ENCODE measurements at regions not wholly inside any gene's neighbourhood (a gene's known extent, or its start where the extent isn't known, plus 50 kb on each side); places are given as distances from the start of the nearest gene placed in this dataset.
A peak's percentile ranks its signal among the peaks of the same experiment; 100 is the strongest.

GRCh38 chr5:29214839-29215238, 1978.6 kb upstream of the CDH6 start:
- no peak for DNase-seq (ENCODE audit: low read depth in 1 of 2, low spot score in 1 of 2)
- TF ChIP-seq GABPA (IDR thresholded peaks at IDR 0.05; ENCODE audit: low read depth) (no peak), REST (IDR thresholded peaks at IDR 0.05; ENCODE audit: insufficient replicate concordance, low read depth) (no peak), POLR2AphosphoS5 (IDR thresholded peaks at IDR 0.05; ENCODE audit: low read depth) (no peak), SPI1 (IDR thresholded peaks at IDR 0.05; ENCODE audit: borderline replicate concordance, low read depth) (no peak)
- TF ChIP-seq, protein P1, sequence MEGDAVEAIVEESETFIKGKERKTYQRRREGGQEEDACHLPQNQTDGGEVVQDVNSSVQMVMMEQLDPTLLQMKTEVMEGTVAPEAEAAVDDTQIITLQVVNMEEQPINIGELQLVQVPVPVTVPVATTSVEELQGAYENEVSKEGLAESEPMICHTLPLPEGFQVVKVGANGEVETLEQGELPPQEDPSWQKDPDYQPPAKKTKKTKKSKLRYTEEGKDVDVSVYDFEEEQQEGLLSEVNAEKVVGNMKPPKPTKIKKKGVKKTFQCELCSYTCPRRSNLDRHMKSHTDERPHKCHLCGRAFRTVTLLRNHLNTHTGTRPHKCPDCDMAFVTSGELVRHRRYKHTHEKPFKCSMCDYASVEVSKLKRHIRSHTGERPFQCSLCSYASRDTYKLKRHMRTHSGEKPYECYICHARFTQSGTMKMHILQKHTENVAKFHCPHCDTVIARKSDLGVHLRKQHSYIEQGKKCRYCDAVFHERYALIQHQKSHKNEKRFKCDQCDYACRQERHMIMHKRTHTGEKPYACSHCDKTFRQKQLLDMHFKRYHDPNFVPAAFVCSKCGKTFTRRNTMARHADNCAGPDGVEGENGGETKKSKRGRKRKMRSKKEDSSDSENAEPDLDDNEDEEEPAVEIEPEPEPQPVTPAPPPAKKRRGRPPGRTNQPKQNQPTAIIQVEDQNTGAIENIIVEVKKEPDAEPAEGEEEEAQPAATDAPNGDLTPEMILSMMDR (IDR thresholded peaks at IDR 0.05; ENCODE audit: insufficient read depth, low read length) = no peak
- H3K27ac ChIP-seq (replicated peaks) = no peak overlapping the region
- no peaks in the 10 kb centered on the region for H3K27me3 ChIP-seq (ENCODE audit: insufficient read depth, poor library complexity, severe bottlenecking)
- H3K4me3 ChIP-seq (replicated peaks; ENCODE audit: insufficient read depth, low read length) = no peak overlapping the region

GRCh38 chr5:29213475-29213874, 1980.0 kb upstream of the CDH6 start:
- Histone ChIP-seq H3K27me3 (ENCODE audit: insufficient read depth, poor library complexity, severe bottlenecking) (no peaks in the 10 kb centered on the region), H3K27ac (replicated peaks) (no peak overlapping the region), H3K4me3 (replicated peaks; ENCODE audit: insufficient read depth, low read length) (no peak overlapping the region)
- DNase-seq (ENCODE audit: low read depth in 1 of 2, low spot score in 1 of 2) = no peak
- no peak for TF ChIP-seq REST (IDR thresholded peaks at IDR 0.05; ENCODE audit: insufficient replicate concordance, low read depth)
- no peak for TF ChIP-seq GABPA (IDR thresholded peaks at IDR 0.05; ENCODE audit: low read depth)
- TF ChIP-seq, protein P1 (IDR thresholded peaks at IDR 0.05; ENCODE audit: insufficient read depth, low read length) = no peak
- no peak for TF ChIP-seq SPI1 (IDR thresholded peaks at IDR 0.05; ENCODE audit: borderline replicate concordance, low read depth)
- no peak for TF ChIP-seq POLR2AphosphoS5 (IDR thresholded peaks at IDR 0.05; ENCODE audit: low read depth)

GRCh38 chr5:29208024-29208423, 1985.5 kb upstream of the CDH6 start:
- TF ChIP-seq SPI1 (IDR thresholded peaks at IDR 0.05; ENCODE audit: borderline replicate concordance, low read depth) (peak; percentile 75; the same call in 1 of the 2 replicates), POLR2AphosphoS5 (IDR thresholded peaks at IDR 0.05; ENCODE audit: low read depth) (no peak)
- TF ChIP-seq, protein P1 (IDR thresholded peaks at IDR 0.05; ENCODE audit: insufficient read depth, low read length) = no peak
- DNase-seq (ENCODE audit: low read depth in 1 of 2, low spot score in 1 of 2) = no peak

DNA sequence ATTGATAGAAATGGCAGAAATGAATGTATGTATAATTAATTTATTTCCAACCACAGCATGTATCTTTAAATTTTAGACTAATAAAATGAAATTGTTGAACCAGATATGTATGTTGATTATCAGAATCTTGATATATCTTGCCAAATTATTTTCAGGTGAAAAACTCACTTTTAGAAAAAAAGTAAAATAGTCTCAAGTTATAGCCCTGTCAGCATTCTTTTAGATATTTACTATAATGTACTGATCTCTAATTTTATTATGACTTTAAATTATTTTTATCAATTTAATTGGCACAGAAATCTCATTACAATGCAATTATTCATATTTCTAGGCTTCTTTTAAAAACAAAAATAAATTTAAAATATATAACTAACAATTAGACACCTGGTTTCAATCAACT, 1990.4 kb upstream of the CDH6 start:
- DNase-seq (ENCODE audit: low read depth in 1 of 2, low spot score in 1 of 2) = no peak
- Histone ChIP-seq H3K27me3 (ENCODE audit: insufficient read depth, poor library complexity, severe bottlenecking) (no peaks in the 10 kb centered on the region), H3K27ac (replicated peaks) (no peak overlapping the region), H3K4me3 (replicated peaks; ENCODE audit: insufficient read depth, low read length) (no peak overlapping the region)
- TF ChIP-seq SPI1 (IDR thresholded peaks at IDR 0.05; ENCODE audit: borderline replicate concordance, low read depth) (no peak), GABPA (IDR thresholded peaks at IDR 0.05; ENCODE audit: low read depth) (no peak), REST (IDR thresholded peaks at IDR 0.05; ENCODE audit: insufficient replicate concordance, low read depth) (no peak), POLR2AphosphoS5 (IDR thresholded peaks at IDR 0.05; ENCODE audit: low read depth) (no peak)
- TF ChIP-seq, protein P1 (IDR thresholded peaks at IDR 0.05; ENCODE audit: insufficient read depth, low read length) = no peak

More at GRCh38 chr5:29208024-29208423, 1985.5 kb upstream of the CDH6 start:
- Histone ChIP-seq H3K4me3 (replicated peaks; ENCODE audit: insufficient read depth, low read length) (no peak overlapping the region), H3K27ac (replicated peaks) (no peak overlapping the region), H3K27me3 (ENCODE audit: insufficient read depth, poor library complexity, severe bottlenecking) (no peaks in the 10 kb centered on the region)

Measured in HL-60 (cell line).